ENCODE measurements at regions not wholly inside any gene's neighbourhood (a gene's known extent, or its start where the extent isn't known, plus 50 kb on each side); places are given as distances from the start of the nearest gene placed in this dataset.

DNA sequence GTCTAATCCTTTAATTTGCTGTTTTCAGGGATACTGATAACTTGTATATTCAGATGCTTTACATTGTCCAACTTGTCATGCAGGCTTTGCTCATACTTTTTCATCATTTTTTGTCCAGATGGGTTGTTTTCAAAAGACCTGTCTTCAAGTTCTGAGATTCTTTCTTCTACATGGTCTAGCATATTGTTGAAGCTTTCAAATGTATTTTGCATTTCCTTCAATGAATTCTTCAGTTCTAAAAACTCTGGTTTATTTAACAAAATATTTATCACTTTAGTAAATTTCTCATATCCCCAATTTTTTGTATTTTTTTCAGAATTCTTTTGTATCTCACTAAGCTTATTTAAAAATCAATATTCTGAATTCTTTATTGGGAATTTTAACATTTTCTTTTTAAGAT lies 388.3 kb upstream of the IL12A start:
- Histone ChIP-seq H3K36me3 (ENCODE audit: insufficient read depth, low read length) (no peaks in the 10 kb centered on the region), H3K27ac (ENCODE audit: low read depth, low read length) (no peak overlapping the region), H3K4me1 (ENCODE audit: insufficient read depth, low read length) (no peaks in the 10 kb centered on the region), H3K4me3 (ENCODE audit: low read length in 2 of 2) (no peak overlapping the region), H3K9me3 (ENCODE audit: control insufficient read depth in 1 of 2, low read length in 2 of 2) (peaks cover 0 to 7% of the 10 kb centered on the region in 2 donors), H3K27me3 (ENCODE audit: insufficient read depth, low read length) (no peaks in the 10 kb centered on the region)
- ChIA-PET CTCF (ENCODE audit: partially characterized antibody) (no interaction called here), POLR2A (ENCODE audit: partially characterized antibody) (no interaction called here)
- no peak overlapping the region for H3K4me3 Mint-ChIP-seq
- peaks cover 2 to 34% (median 20%) of the 10 kb centered on the region in 8 donors for H3K9me3 Mint-ChIP-seq
- H3K4me1 Mint-ChIP-seq, result no peaks in the 10 kb centered on the region
- H3K27me3 Mint-ChIP-seq, result no peaks in the 10 kb centered on the region
- intact Hi-C loops (cut with micrococcal nuclease), result no loop called here
- no peak for DNase-seq
- H3K27ac Mint-ChIP-seq, result no peak overlapping the region
- H3K36me3 Mint-ChIP-seq, result no peaks in the 10 kb centered on the region

GRCh38 chr3:159604151-159604581 lies 384.5 kb upstream of the IL12A start:
- intact Hi-C loops (cut with micrococcal nuclease), result no loop called here

DNA sequence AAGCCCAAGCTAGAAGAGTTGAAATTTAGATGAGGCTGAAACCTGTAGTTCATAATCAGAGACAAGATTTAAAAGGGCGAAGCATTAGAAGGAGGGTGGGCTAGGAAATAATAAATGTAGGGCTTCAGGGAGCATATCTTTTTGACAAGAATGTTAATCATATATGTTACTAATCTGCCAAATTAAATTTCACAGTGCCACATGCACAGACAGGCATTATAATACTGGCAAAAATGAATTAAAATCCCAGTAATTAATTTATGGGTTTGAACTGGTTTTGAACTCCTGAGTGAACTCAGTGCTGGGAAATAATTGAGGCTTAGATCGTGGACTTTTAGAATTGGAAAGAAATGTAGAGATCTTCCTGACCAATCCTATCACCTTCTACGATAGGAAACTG lies 383.5 kb upstream of the IL12A start:
- Histone ChIP-seq H3K27me3 (ENCODE audit: insufficient read depth, low read length) (no peaks in the 10 kb centered on the region), H3K36me3 (ENCODE audit: insufficient read depth, low read length) (no peaks in the 10 kb centered on the region), H3K9me3 (ENCODE audit: control insufficient read depth in 1 of 2, low read length in 2 of 2) (peaks cover 0 to 3% of the 10 kb centered on the region in 2 donors), H3K4me3 (ENCODE audit: low read length in 2 of 2) (no peak overlapping the region), H3K27ac (ENCODE audit: low read depth, low read length) (no peak overlapping the region), H3K4me1 (ENCODE audit: insufficient read depth, low read length) (no peaks in the 10 kb centered on the region)
- no peaks in the 10 kb centered on the region for H3K4me1 Mint-ChIP-seq
- ChIA-PET CTCF (ENCODE audit: partially characterized antibody) (no interaction called here), POLR2A (ENCODE audit: partially characterized antibody) (no interaction called here)
- no peak for DNase-seq
- no peaks in the 10 kb centered on the region for H3K36me3 Mint-ChIP-seq
- no peak overlapping the region for H3K4me3 Mint-ChIP-seq
- H3K27me3 Mint-ChIP-seq, result no peaks in the 10 kb centered on the region
- peaks cover 0 to 16% (median 4%) of the 10 kb centered on the region in 8 donors for H3K9me3 Mint-ChIP-seq
- intact Hi-C loops (cut with micrococcal nuclease), result no loop called here
- no peak overlapping the region for H3K27ac Mint-ChIP-seq

More at GRCh38 chr3:159604151-159604581, 384.5 kb upstream of the IL12A start:
- Mint-ChIP-seq H3K4me1 (no peaks in the 10 kb centered on the region), H3K27ac (no peak overlapping the region), H3K9me3 (peaks cover 2 to 25% (median 13%) of the 10 kb centered on the region in 8 donors), H3K36me3 (no peaks in the 10 kb centered on the region), H3K27me3 (no peaks in the 10 kb centered on the region), H3K4me3 (no peak overlapping the region)
- ChIA-PET CTCF (ENCODE audit: partially characterized antibody) (no interaction called here), POLR2A (ENCODE audit: partially characterized antibody) (no interaction called here)
- no peak for DNase-seq
- Histone ChIP-seq H3K4me3 (ENCODE audit: low read length in 2 of 2) (no peak overlapping the region), H3K27me3 (ENCODE audit: insufficient read depth, low read length) (no peaks in the 10 kb centered on the region), H3K4me1 (ENCODE audit: insufficient read depth, low read length) (no peaks in the 10 kb centered on the region), H3K9me3 (ENCODE audit: control insufficient read depth in 1 of 2, low read length in 2 of 2) (peaks cover 0 to 7% of the 10 kb centered on the region in 2 donors), H3K27ac (ENCODE audit: low read depth, low read length) (no peak overlapping the region), H3K36me3 (ENCODE audit: insufficient read depth, low read length) (no peaks in the 10 kb centered on the region)

GRCh38 chr3:159605776-159606175 lies 382.9 kb upstream of the IL12A start:
- H3K27me3 ChIP-seq (ENCODE audit: insufficient read depth, low read length), result no peaks in the 10 kb centered on the region
- peaks cover 0 to 13% (median 3%) of the 10 kb centered on the region in 8 donors for H3K9me3 Mint-ChIP-seq
- H3K4me3 Mint-ChIP-seq, result no peak overlapping the region
- ChIA-PET POLR2A (ENCODE audit: partially characterized antibody) (no interaction called here), CTCF (ENCODE audit: partially characterized antibody) (no interaction called here)
- no peaks in the 10 kb centered on the region for H3K36me3 ChIP-seq (ENCODE audit: insufficient read depth, low read length)
- H3K27ac ChIP-seq (ENCODE audit: low read depth, low read length), result no peak overlapping the region
- H3K27ac Mint-ChIP-seq, result no peak overlapping the region
- H3K9me3 ChIP-seq (ENCODE audit: control insufficient read depth in 1 of 2, low read length in 2 of 2), result peaks cover 0 to under 1% of the 10 kb centered on the region in 2 donors
- intact Hi-C loops (cut with micrococcal nuclease), result no loop called here
- H3K4me3 ChIP-seq (ENCODE audit: low read length in 2 of 2), result no peak overlapping the region
- H3K4me1 ChIP-seq (ENCODE audit: insufficient read depth, low read length), result no peaks in the 10 kb centered on the region
- H3K4me1 Mint-ChIP-seq, result no peaks in the 10 kb centered on the region
- no peak for DNase-seq
- H3K36me3 Mint-ChIP-seq, result no peaks in the 10 kb centered on the region
- no peaks in the 10 kb centered on the region for H3K27me3 Mint-ChIP-seq

DNA sequence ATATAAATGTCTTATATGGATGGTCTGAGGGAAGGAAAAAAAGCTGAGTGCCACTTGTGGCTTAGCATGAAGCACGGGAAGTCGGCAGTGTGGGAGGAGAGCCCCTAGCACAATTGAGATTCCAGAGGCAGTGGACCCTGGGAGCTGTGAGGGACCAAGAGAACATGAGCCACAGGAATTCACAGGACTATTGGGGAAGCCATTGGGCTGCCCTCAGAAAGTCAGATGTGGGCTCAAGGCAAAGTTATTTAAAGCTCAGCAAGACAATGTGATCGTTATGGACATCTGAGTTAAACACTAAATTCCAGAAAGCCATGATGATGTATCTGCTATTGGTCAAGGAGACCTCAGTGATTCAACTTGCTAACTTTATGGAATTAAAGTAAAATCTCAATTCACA lies 380.8 kb upstream of the IL12A start:
- H3K9me3 ChIP-seq (ENCODE audit: control insufficient read depth in 1 of 2, low read length in 2 of 2), result no peaks in the 10 kb centered on the region
- no peak overlapping the region for H3K4me3 Mint-ChIP-seq
- intact Hi-C loops (cut with micrococcal nuclease), result no loop called here
- H3K27ac ChIP-seq (ENCODE audit: low read depth, low read length), result no peak overlapping the region
- no peak overlapping the region for H3K4me3 ChIP-seq (ENCODE audit: low read length in 2 of 2)
- no peak for DNase-seq
- ChIA-PET CTCF (ENCODE audit: partially characterized antibody) (no interaction called here), POLR2A (ENCODE audit: partially characterized antibody) (no interaction called here)
- H3K4me1 ChIP-seq (ENCODE audit: insufficient read depth, low read length), result no peaks in the 10 kb centered on the region
- H3K9me3 Mint-ChIP-seq, result peaks cover 0 to 8% (median 0%) of the 10 kb centered on the region in 8 donors
- H3K36me3 ChIP-seq (ENCODE audit: insufficient read depth, low read length), result no peaks in the 10 kb centered on the region
- H3K27ac Mint-ChIP-seq, result no peak overlapping the region
- H3K36me3 Mint-ChIP-seq, result no peaks in the 10 kb centered on the region
- no peaks in the 10 kb centered on the region for H3K27me3 ChIP-seq (ENCODE audit: insufficient read depth, low read length)
- H3K27me3 Mint-ChIP-seq, result no peaks in the 10 kb centered on the region
- no peaks in the 10 kb centered on the region for H3K4me1 Mint-ChIP-seq

GRCh38 chr3:159608311-159608710 lies 380.3 kb upstream of the IL12A start:
- H3K4me1 Mint-ChIP-seq, result no peaks in the 10 kb centered on the region
- Histone ChIP-seq H3K9me3 (ENCODE audit: control insufficient read depth in 1 of 2, low read length in 2 of 2) (no peaks in the 10 kb centered on the region), H3K4me3 (ENCODE audit: low read length in 2 of 2) (no peak overlapping the region), H3K27me3 (ENCODE audit: insufficient read depth, low read length) (no peaks in the 10 kb centered on the region), H3K4me1 (ENCODE audit: insufficient read depth, low read length) (no peaks in the 10 kb centered on the region), H3K27ac (ENCODE audit: low read depth, low read length) (no peak overlapping the region), H3K36me3 (ENCODE audit: insufficient read depth, low read length) (no peaks in the 10 kb centered on the region)
- intact Hi-C loops (cut with micrococcal nuclease), result no loop called here
- no peak overlapping the region for H3K4me3 Mint-ChIP-seq
- ChIA-PET POLR2A (ENCODE audit: partially characterized antibody) (no interaction called here), CTCF (ENCODE audit: partially characterized antibody) (no interaction called here)
- H3K27ac Mint-ChIP-seq, result no peak overlapping the region
- no peaks in the 10 kb centered on the region for H3K27me3 Mint-ChIP-seq
- H3K36me3 Mint-ChIP-seq, result no peaks in the 10 kb centered on the region
- DNase-seq, result no peak
- peaks cover 0 to 4% (median 0%) of the 10 kb centered on the region in 8 donors for H3K9me3 Mint-ChIP-seq

GRCh38 chr3:159609625-159610024 lies 379.0 kb upstream of the IL12A start:
- Histone ChIP-seq H3K27me3 (ENCODE audit: insufficient read depth, low read length) (no peaks in the 10 kb centered on the region), H3K4me3 (ENCODE audit: low read length in 2 of 2) (no peak overlapping the region), H3K27ac (ENCODE audit: low read depth, low read length) (no peak overlapping the region), H3K9me3 (ENCODE audit: control insufficient read depth in 1 of 2, low read length in 2 of 2) (no peaks in the 10 kb centered on the region), H3K4me1 (ENCODE audit: insufficient read depth, low read length) (no peaks in the 10 kb centered on the region), H3K36me3 (ENCODE audit: insufficient read depth, low read length) (no peaks in the 10 kb centered on the region)
- no peaks in the 10 kb centered on the region for H3K27me3 Mint-ChIP-seq
- no peak overlapping the region for H3K27ac Mint-ChIP-seq
- no peak for DNase-seq
- intact Hi-C loops (cut with micrococcal nuclease), result no loop called here
- H3K4me1 Mint-ChIP-seq, result no peaks in the 10 kb centered on the region
- H3K9me3 Mint-ChIP-seq, result peaks cover 0 to 4% (median 0%) of the 10 kb centered on the region in 8 donors
- no peak overlapping the region for H3K4me3 Mint-ChIP-seq
- no peaks in the 10 kb centered on the region for H3K36me3 Mint-ChIP-seq
- CTCF ChIA-PET (ENCODE audit: partially characterized antibody), result no interaction called here
- POLR2A ChIA-PET (ENCODE audit: partially characterized antibody), result no interaction called here

DNA sequence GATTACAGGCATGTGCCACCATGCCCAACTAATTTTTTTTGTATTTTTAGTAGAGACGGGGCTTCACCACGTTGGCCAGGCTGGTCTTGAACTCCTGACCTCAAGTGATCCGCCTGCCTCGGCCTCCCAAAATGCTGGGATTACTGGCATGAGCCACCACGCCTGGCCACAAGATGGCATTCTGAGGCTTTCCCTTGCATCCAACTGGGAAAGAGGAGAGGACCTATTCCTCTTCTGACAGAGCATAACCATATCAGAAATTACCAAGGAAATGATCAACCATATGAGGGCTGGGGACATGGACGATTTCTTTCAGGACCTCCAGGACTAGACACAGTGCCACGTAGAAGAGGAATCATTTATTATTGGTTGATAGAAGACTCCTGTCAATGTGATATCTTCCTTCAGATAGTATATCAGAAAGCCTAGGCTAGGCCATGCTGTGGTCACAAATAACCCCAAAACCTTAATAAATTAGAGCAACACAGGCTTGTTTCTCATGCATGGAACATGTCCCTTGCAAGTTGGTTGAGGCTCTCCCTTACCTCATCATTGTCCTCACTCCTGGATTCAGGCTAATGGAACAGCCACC lies 372.3 kb upstream of the IL12A start:
- Histone ChIP-seq H3K4me1 (ENCODE audit: insufficient read depth, low read length) (no peaks in the 10 kb centered on the region), H3K27ac (ENCODE audit: low read depth, low read length) (no peak overlapping the region), H3K4me3 (ENCODE audit: low read length in 2 of 2) (no peak overlapping the region), H3K9me3 (ENCODE audit: control insufficient read depth in 1 of 2, low read length in 2 of 2) (no peaks in the 10 kb centered on the region), H3K27me3 (ENCODE audit: insufficient read depth, low read length) (no peaks in the 10 kb centered on the region), H3K36me3 (ENCODE audit: insufficient read depth, low read length) (no peaks in the 10 kb centered on the region)
- Mint-ChIP-seq H3K27ac (no peak overlapping the region), H3K27me3 (no peaks in the 10 kb centered on the region), H3K4me3 (no peak overlapping the region), H3K4me1 (no peaks in the 10 kb centered on the region), H3K9me3 (peaks cover 0 to 6% (median 0%) of the 10 kb centered on the region in 8 donors), H3K36me3 (no peaks in the 10 kb centered on the region)
- intact Hi-C loops (cut with micrococcal nuclease), result no loop called here
- ChIA-PET CTCF (ENCODE audit: partially characterized antibody) (no interaction called here), POLR2A (ENCODE audit: partially characterized antibody) (no interaction called here)
- DNase-seq, result no peak

Measured in CD4-positive, alpha-beta memory T cell (primary cell).